CD4-positive, alpha-beta T cell (primary cell): ENCODE measurements at regions not wholly inside any gene's neighbourhood (a gene's known extent, or its start where the extent isn't known, plus 50 kb on each side); places are given as distances from the start of the nearest gene placed in this dataset.

Source experiments
- ATAC-seq: fragments of 200-7000 bp; cut with Tn5 transposase; one replicate; pipeline ENCODE4 v1.10.0; 2022; ENCODE audit warnings: mild to moderate bottlenecking; ENCODE audit not compliant: poor library complexity
- CTCF ChIA-PET: fragments of 350-600 bp; sonication (Branson Sonifier 250); formaldehyde crosslinking; loops from one replicate; lab custom pipeline; 2021; ENCODE audit warnings: antibody characterized with exemption, inconsistent platforms; lab: Charles Lee
- POLR2A ChIA-PET: fragments of 350-600 bp; sonication (Branson Sonifier 250); formaldehyde crosslinking; loops from one replicate; lab custom pipeline; 2021; ENCODE audit warnings: antibody characterized with exemption, inconsistent platforms; lab: Charles Lee
- DNase-seq, 14 experiments: peaks; one replicate each; pipeline ENCODE4 v3.0.0-alpha.2; 2013 to 2020; ENCODE audit warnings: mixed read lengths in 2 of 14
- H3K27ac ChIP-seq, 2 donors: one replicate each; pipeline versions ENCODE4 v1.5.1 to v1.7.0; 2013; ENCODE audit warnings: low read length in 2 of 2, low read depth in 1 of 2, mild to moderate bottlenecking in 1 of 2
- H3K27me3 ChIP-seq, 2 experiments: 1 replicate in 1 of 2; 2 replicates in 1 of 2; pipeline versions ENCODE4 v1.6.1 to v1.7.0; 2013; ENCODE audit warnings: low read length in 2 of 2, control low read depth in 1 of 2, mild to moderate bottlenecking in 1 of 2, moderate library complexity in 1 of 2; ENCODE audit not compliant: insufficient read depth in 2 of 2, control insufficient read depth in 1 of 2
- H3K36me3 ChIP-seq: one replicate; pipeline ENCODE4 v1.6.1; 2013; ENCODE audit warnings: low read length, control low read depth; ENCODE audit not compliant: insufficient read depth
- H3K4me1 ChIP-seq: one replicate; pipeline ENCODE4 v1.6.1; 2013; ENCODE audit warnings: low read length, control low read depth; ENCODE audit not compliant: insufficient read depth
- H3K4me3 ChIP-seq: one replicate; pipeline ENCODE4 v1.5.1; 2013; ENCODE audit warnings: mild to moderate bottlenecking, low read length, moderate library complexity
- H3K9me3 ChIP-seq, 2 experiments: 1 replicate in 1 of 2; 2 replicates in 1 of 2; pipeline versions ENCODE4 v1.6.1 to v1.7.0; 2013; ENCODE audit warnings: low read length in 2 of 2, mild to moderate bottlenecking in 2 of 2, control low read depth in 1 of 2, moderate library complexity in 1 of 2; ENCODE audit not compliant: control insufficient read depth in 1 of 2, insufficient read depth in 1 of 2
- H3K27ac Mint-ChIP-seq: one replicate; pipeline ENCODE4 v1.8.0; 2020; ENCODE audit warnings: mixed read lengths
- H3K27me3 Mint-ChIP-seq: one replicate; pipeline ENCODE4 v1.8.0; 2021; ENCODE audit warnings: mixed read lengths
- H3K36me3 Mint-ChIP-seq: one replicate; pipeline ENCODE4 v1.8.0; 2021; ENCODE audit warnings: low read depth, mixed read lengths
- H3K4me1 Mint-ChIP-seq: one replicate; pipeline ENCODE4 v1.8.0; 2021; ENCODE audit warnings: low read depth, mixed read lengths
- H3K4me3 Mint-ChIP-seq: one replicate; pipeline ENCODE4 v1.8.0; 2020; ENCODE audit warnings: mild to moderate bottlenecking, mixed read lengths
- H3K9me3 Mint-ChIP-seq: one replicate; pipeline ENCODE4 v1.8.0; 2020; ENCODE audit warnings: mixed read lengths
- intact Hi-C, 2 experiments: fragments of 100-400 bp; cut with DNase I in 1 of 2; cut with micrococcal nuclease in 1 of 2; formaldehyde crosslinking; loops; one replicate each; pipeline versions ENCODE4 v1.15.1 to v1.9.0; 2023 to 2025; cut with DNase I, micrococcal nuclease
- TF ChIP-seq, protein P1 (sequence below): fragments of 200-600 bp; IDR thresholded peaks from one replicate; pipeline ENCODE4 v1.8.0; 2022; ENCODE audit warnings: antibody characterized with exemption, mild to moderate bottlenecking

DNA sequence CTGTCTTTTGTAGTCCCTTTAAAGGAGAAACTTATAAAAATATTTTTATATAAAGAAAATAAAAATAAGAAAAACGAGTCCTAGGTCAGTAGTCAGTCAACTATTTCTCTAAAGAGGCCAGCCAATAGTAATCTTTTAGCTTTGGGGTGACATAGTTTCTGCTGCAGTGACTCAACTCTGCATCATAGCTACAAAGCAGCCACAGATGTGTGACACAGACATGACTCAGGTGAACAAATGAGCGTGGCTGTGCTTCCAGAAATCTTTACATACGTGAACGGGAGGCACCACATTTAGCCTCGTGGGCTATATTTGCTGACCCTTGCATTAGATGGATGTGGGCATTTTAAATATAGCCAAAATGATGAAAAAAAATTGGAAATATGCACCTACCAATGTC lies 1862.5 kb upstream of the TENM3 start:
- H3K36me3 Mint-ChIP-seq, result no peaks in the 10 kb centered on the region
- H3K4me3 Mint-ChIP-seq, result no peak overlapping the region
- TF ChIP-seq, protein P1, sequence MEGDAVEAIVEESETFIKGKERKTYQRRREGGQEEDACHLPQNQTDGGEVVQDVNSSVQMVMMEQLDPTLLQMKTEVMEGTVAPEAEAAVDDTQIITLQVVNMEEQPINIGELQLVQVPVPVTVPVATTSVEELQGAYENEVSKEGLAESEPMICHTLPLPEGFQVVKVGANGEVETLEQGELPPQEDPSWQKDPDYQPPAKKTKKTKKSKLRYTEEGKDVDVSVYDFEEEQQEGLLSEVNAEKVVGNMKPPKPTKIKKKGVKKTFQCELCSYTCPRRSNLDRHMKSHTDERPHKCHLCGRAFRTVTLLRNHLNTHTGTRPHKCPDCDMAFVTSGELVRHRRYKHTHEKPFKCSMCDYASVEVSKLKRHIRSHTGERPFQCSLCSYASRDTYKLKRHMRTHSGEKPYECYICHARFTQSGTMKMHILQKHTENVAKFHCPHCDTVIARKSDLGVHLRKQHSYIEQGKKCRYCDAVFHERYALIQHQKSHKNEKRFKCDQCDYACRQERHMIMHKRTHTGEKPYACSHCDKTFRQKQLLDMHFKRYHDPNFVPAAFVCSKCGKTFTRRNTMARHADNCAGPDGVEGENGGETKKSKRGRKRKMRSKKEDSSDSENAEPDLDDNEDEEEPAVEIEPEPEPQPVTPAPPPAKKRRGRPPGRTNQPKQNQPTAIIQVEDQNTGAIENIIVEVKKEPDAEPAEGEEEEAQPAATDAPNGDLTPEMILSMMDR, result no peak
- H3K4me3 ChIP-seq, result no peak overlapping the region
- H3K4me1 ChIP-seq, result no peaks in the 10 kb centered on the region
- ChIA-PET POLR2A (no interaction called here), CTCF (no interaction called here)
- no peak overlapping the region for H3K27ac ChIP-seq
- H3K27me3 Mint-ChIP-seq, result no peaks in the 10 kb centered on the region
- H3K27me3 ChIP-seq, result no peaks in the 10 kb centered on the region
- no peaks in the 10 kb centered on the region for H3K4me1 Mint-ChIP-seq
- no peaks in the 10 kb centered on the region for H3K36me3 ChIP-seq
- H3K9me3 ChIP-seq, result peaks cover 0 to 3% of the 10 kb centered on the region in 2 experiments
- intact Hi-C loops, result no loop called here
- no peak for ATAC-seq
- DNase-seq, result no peak
- H3K27ac Mint-ChIP-seq, result no peak overlapping the region
- peaks cover 3% of the 10 kb centered on the region for H3K9me3 Mint-ChIP-seq

DNA sequence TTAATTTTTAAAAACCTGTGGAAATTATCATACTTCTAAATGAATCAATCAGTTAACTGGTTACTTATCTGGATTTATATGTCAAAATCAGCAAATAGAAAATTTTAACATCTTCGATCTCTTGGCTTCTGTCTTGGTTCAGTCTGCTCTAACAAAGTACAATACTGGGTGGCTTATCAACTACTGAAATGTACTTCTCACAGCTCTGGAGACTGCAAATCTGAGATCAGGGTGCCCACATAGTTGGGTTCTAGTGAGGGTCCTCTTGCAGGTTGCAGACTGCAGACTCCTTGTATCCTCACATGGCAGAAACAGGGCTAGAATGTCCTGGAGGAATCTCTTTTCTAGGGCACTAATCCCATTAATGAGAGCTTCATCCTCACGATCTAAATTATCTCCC lies 1851.6 kb upstream of the TENM3 start:
- no peaks in the 10 kb centered on the region for H3K4me1 ChIP-seq
- no peaks in the 10 kb centered on the region for H3K27me3 ChIP-seq
- Mint-ChIP-seq H3K4me1 (no peaks in the 10 kb centered on the region), H3K27ac (no peak overlapping the region), H3K4me3 (no peak overlapping the region), H3K36me3 (no peaks in the 10 kb centered on the region), H3K9me3 (no peaks in the 10 kb centered on the region), H3K27me3 (no peaks in the 10 kb centered on the region)
- H3K36me3 ChIP-seq, result no peaks in the 10 kb centered on the region
- CTCF ChIA-PET, result no interaction called here
- intact Hi-C loops, result no loop called here
- peaks cover 0 to 5% of the 10 kb centered on the region in 2 experiments for H3K9me3 ChIP-seq
- POLR2A ChIA-PET, result no interaction called here
- TF ChIP-seq, protein P1, result no peak
- DNase-seq (no peak), ATAC-seq (no peak)
- no peak overlapping the region for H3K4me3 ChIP-seq
- H3K27ac ChIP-seq, result no peak overlapping the region

DNA sequence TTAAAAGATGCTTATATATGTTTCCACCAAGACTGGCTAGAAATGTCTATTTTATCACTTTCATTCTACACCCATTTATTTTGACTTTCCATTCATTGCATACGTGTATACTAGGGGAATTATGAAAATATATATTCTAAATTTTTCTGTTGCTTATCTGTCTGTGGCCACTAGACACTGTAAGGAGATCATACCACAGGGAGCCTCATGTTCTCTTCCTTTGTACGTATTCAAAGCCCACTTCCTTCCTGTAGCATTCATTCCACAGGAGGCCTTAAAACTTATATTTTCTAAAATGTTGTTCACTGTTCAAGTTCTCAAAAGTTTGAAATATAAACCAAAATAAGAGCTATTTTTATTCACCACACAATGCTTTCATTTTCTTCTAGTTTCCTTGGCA lies 1848.9 kb upstream of the TENM3 start:
- TF ChIP-seq, protein P1, result no peak
- no peaks in the 10 kb centered on the region for H3K36me3 Mint-ChIP-seq
- no peaks in the 10 kb centered on the region for H3K27me3 Mint-ChIP-seq
- Histone ChIP-seq H3K27me3 (no peaks in the 10 kb centered on the region), H3K36me3 (no peaks in the 10 kb centered on the region), H3K4me1 (no peaks in the 10 kb centered on the region), H3K9me3 (peaks cover 0 to 5% of the 10 kb centered on the region in 2 experiments), H3K4me3 (no peak overlapping the region), H3K27ac (no peak overlapping the region)
- no peak for ATAC-seq
- POLR2A ChIA-PET, result no interaction called here
- intact Hi-C loops, result no loop called here
- CTCF ChIA-PET, result no interaction called here
- no peaks in the 10 kb centered on the region for H3K4me1 Mint-ChIP-seq
- no peak overlapping the region for H3K4me3 Mint-ChIP-seq
- no peak overlapping the region for H3K27ac Mint-ChIP-seq
- DNase-seq, result no peak
- no peaks in the 10 kb centered on the region for H3K9me3 Mint-ChIP-seq
